ENCODE measurements at regions not wholly inside any gene's neighbourhood (a gene's known extent, or its start where the extent isn't known, plus 50 kb on each side); places are given as distances from the start of the nearest gene placed in this dataset.

DNA sequence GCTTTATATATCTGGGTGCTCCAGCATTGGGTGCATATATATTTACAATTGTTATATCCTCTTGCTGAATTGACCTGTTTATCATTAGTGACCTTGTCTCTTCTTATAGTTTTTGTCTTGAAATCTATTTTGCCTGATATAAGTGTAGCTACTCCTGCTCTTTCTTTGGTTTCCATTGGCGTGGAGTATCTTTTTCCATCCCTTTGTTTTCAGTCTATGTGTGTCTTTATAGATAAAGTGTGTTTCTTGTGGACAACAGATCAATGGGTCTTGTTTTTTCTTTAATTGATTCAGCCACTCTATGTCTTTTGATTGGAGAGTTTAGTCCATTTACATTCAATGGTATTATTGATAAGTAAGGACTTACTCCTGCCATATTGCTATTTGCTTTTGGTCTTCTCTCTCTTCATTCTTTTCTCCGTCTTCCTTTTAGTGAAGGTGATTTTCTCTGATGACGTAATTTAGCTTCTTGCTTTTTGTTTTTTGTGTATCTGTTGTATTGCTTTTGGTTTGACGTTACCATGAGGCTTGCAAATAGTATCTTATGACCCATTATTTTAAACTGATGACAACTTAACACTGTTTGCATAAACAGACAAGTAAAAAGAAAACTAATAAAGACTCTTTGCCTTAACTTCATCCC is 347.6 kb downstream of the TMEM121 start:
- Histone ChIP-seq H2BK120ac (replicated peaks; ENCODE audit: low read depth, low read length) (no peak overlapping the region), H2AK5ac (ENCODE audit: low read depth, low read length) (no peak overlapping the region), H2AFZ (ENCODE audit: low read length) (no peak overlapping the region), H4K20me1 (replicated peaks in 1 of 2; ENCODE audit: control insufficient read depth in 1 of 2, insufficient read depth in 2 of 2, low read length in 2 of 2) (no peaks in the 10 kb centered on the region), H3K4ac (replicated peaks; ENCODE audit: insufficient read length, low read depth, low read length) (no peak overlapping the region), H3K14ac (ENCODE audit: insufficient read length) (no peak overlapping the region), H4K5ac (ENCODE audit: insufficient read length, low read depth, low read length) (no peak overlapping the region), H4K91ac (replicated peaks; ENCODE audit: insufficient read length, low read length) (no peak overlapping the region), H2BK12ac (ENCODE audit: low read depth, low read length) (no peak overlapping the region), H3K56ac (replicated peaks; ENCODE audit: insufficient read length, low read depth, low read length) (no peak overlapping the region), H3K23ac (ENCODE audit: insufficient read length) (no peak overlapping the region), H3K27me3 (replicated peaks in 1 of 4; ENCODE audit: control insufficient read depth in 3 of 4, extremely low read depth in 1 of 4, insufficient read depth in 3 of 4, low read length in 3 of 4) (no peaks in the 10 kb centered on the region), H3K18ac (ENCODE audit: extremely low read depth, low read length) (no peak overlapping the region), H3K27ac (ENCODE audit: low read depth, low read length) (no peak overlapping the region), H3K4me3 (ENCODE audit: extremely low read depth in 1 of 4, insufficient read depth in 2 of 4, low read depth in 3 of 4, low read length in 4 of 4) (no peak overlapping the region), H3K79me1 (ENCODE audit: low read depth, low read length) (no peaks in the 10 kb centered on the region), H3K4me2 (ENCODE audit: insufficient read depth in 1 of 2, low read depth in 2 of 2, low read length in 2 of 2) (no peak overlapping the region), H3K36me3 (ENCODE audit: control insufficient read depth in 2 of 4, insufficient read depth in 4 of 4, low read length in 3 of 4) (no peaks in the 10 kb centered on the region), H3K4me1 (replicated peaks in 1 of 4; ENCODE audit: control insufficient read depth in 3 of 4, insufficient read depth in 4 of 4, low read length in 3 of 4) (no peaks in the 10 kb centered on the region), H2BK15ac (ENCODE audit: low read length) (no peak overlapping the region), H2BK5ac (ENCODE audit: low read depth, low read length) (no peak overlapping the region), H3K9me3 (ENCODE audit: insufficient read depth in 2 of 2, low read depth in 1 of 2, low read length in 1 of 2) (peaks cover 37 to 57% of the 10 kb centered on the region in 2 experiments), H2BK20ac (ENCODE audit: low read length) (no peak overlapping the region), H4K8ac (ENCODE audit: extremely low read depth, insufficient read depth, low read length) (no peak overlapping the region), H3K9ac (replicated peaks in 1 of 4; ENCODE audit: extremely low read depth in 1 of 4, low read depth in 3 of 4, low read length in 3 of 4) (no peak overlapping the region), H3K79me2 (ENCODE audit: control insufficient read depth in 1 of 2, insufficient read depth in 2 of 2, low read length in 2 of 2) (no peaks in the 10 kb centered on the region), H3K23me2 (ENCODE audit: low read depth, low read length) (no peaks in the 10 kb centered on the region)
- WGBS, 2 experiments (ENCODE audit: extremely low coverage in 1 of 2, insufficient coverage in 1 of 2, insufficient read length in 1 of 2, insufficient replicate concordance in 2 of 2, low coverage in 1 of 2, low lambda C conversion rate in 2 of 2, missing lambda C conversion rate in 1 of 2), result 69% methylated on average over 4 of the region's 4 CpGs; no CpG with 5 or more reads in 1 of the 2 experiments
- POLR2A ChIA-PET (ENCODE audit: partially characterized antibody), result no interaction called here
- CTCF ChIA-PET (ENCODE audit: partially characterized antibody), result no interaction called here
- FAIRE-seq (no peak), DNase-seq (ENCODE audit: low read depth in 1 of 2, low spot score in 2 of 2) (no peak)
- TF ChIP-seq CBX5 (IDR thresholded peaks at IDR 0.05; ENCODE audit: low read depth, low read length), result no peak
- no peak for TF ChIP-seq ASH2L (IDR thresholded peaks at IDR 0.05; ENCODE audit: low read length)
- no peak for TF ChIP-seq ZNF274 (IDR thresholded peaks at IDR 0.05; ENCODE audit: borderline replicate concordance, extremely low read depth, low read length)
- TF ChIP-seq, protein P1, sequence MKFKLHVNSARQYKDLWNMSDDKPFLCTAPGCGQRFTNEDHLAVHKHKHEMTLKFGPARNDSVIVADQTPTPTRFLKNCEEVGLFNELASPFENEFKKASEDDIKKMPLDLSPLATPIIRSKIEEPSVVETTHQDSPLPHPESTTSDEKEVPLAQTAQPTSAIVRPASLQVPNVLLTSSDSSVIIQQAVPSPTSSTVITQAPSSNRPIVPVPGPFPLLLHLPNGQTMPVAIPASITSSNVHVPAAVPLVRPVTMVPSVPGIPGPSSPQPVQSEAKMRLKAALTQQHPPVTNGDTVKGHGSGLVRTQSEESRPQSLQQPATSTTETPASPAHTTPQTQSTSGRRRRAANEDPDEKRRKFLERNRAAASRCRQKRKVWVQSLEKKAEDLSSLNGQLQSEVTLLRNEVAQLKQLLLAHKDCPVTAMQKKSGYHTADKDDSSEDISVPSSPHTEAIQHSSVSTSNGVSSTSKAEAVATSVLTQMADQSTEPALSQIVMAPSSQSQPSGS (IDR thresholded peaks at IDR 0.05; ENCODE audit: low read length), result no peak
- TF ChIP-seq SIN3A (conservative IDR thresholded peaks at IDR 0.05 in 1 of 2, IDR thresholded peaks at IDR 0.05 in 1 of 2; ENCODE audit: low read depth in 1 of 2, low read length in 2 of 2), result no peak
- TF ChIP-seq, protein P2, sequence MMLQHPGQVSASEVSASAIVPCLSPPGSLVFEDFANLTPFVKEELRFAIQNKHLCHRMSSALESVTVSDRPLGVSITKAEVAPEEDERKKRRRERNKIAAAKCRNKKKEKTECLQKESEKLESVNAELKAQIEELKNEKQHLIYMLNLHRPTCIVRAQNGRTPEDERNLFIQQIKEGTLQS (IDR thresholded peaks at IDR 0.05; ENCODE audit: insufficient read depth, low read depth, low read length), result no peak
- TF ChIP-seq NANOG (IDR thresholded peaks at IDR 0.05; ENCODE audit: insufficient read depth, low read depth, low read length, poor library complexity, severe bottlenecking), result no peak
- TF ChIP-seq CBX8 (IDR thresholded peaks at IDR 0.05; ENCODE audit: borderline replicate concordance, low read depth, low read length), result no peak
- TF ChIP-seq SAP30 (IDR thresholded peaks at IDR 0.05; ENCODE audit: insufficient read depth, insufficient replicate concordance, low read length), result no peak
- TF ChIP-seq GABPA (IDR thresholded peaks at IDR 0.05; ENCODE audit: borderline replicate concordance, insufficient read depth, low read length), result no peak
- TF ChIP-seq TAF7 (optimal IDR thresholded peaks at IDR 0.05; ENCODE audit: borderline replicate concordance, low read depth, low read length), result no peak

Data from H1 (cell line).